Vagina (tissue), 2 donors: ENCODE measurements at regions not wholly inside any gene's neighbourhood (a gene's known extent, or its start where the extent isn't known, plus 50 kb on each side); places are given as distances from the start of the nearest gene placed in this dataset.

Experiments
- DNase-seq, 2 donors: peaks; one replicate each; pipeline ENCODE4 v3.0.0-alpha.2; 2017; ENCODE audit errors: extremely low spot score in 2 of 2
- H3K27ac ChIP-seq: fragments of 200-600 bp; sonication (generic); one replicate; pipeline ENCODE4 v1.5.1; 2019
- H3K27me3 ChIP-seq: fragments of 200-600 bp; sonication (generic); one replicate; pipeline ENCODE4 v1.5.1; 2019
- H3K36me3 ChIP-seq, 2 donors: fragments of 200-600 bp; sonication (generic); one replicate each; pipeline ENCODE4 v1.5.1; 2017 to 2019
- H3K4me1 ChIP-seq: fragments of 200-600 bp; sonication (generic); one replicate; pipeline ENCODE4 v1.5.1; 2019
- H3K4me3 ChIP-seq, 2 donors: fragments of 200-600 bp; sonication (generic); 1 replicate in 1 of 2; 2 replicates in 1 of 2; pipeline ENCODE4 v1.5.1; 2016 to 2019
- H3K9me3 ChIP-seq: fragments of 200-600 bp; sonication (generic); one replicate; pipeline ENCODE4 v1.5.1; 2019
- POLR2A ChIP-seq, 2 donors: fragments of 450-650 bp; IDR thresholded peaks; one replicate each; pipeline ENCODE4 v1.6.1; 2017; ENCODE audit warnings: antibody characterized with exemption in 2 of 2, mild to moderate bottlenecking in 2 of 2, moderate library complexity in 2 of 2
- POLR2AphosphoS5 ChIP-seq, 2 donors: sonication (generic); formaldehyde crosslinking; IDR thresholded peaks; one replicate each; pipeline ENCODE4 v1.9.0; 2017; ENCODE audit warnings: antibody characterized with exemption in 2 of 2, mild to moderate bottlenecking in 2 of 2, low read depth in 1 of 2; ENCODE audit not compliant: insufficient read depth in 1 of 2
- intact Hi-C: fragments of 100-400 bp; cut with DNase I; formaldehyde crosslinking; loops from one replicate; pipeline ENCODE4 v1.15.1; 2023
- TF ChIP-seq, protein P1 (sequence below), 3 experiments: fragments of 450-650 bp in 2 of 3; fragments of 200-600 bp in 1 of 3; sonication (generic) in 1 of 3; IDR thresholded peaks; one replicate each; pipeline ENCODE4 v1.5.1; 2017 to 2019; ENCODE audit warnings: antibody characterized with exemption in 3 of 3, mild to moderate bottlenecking in 2 of 3, moderate library complexity in 2 of 3

GRCh38 chr6:156316583-156317125 is 460.5 kb upstream of the ARID1B start:
- Histone ChIP-seq H3K36me3 (no peaks in the 10 kb centered on the region), H3K4me1 (no peaks in the 10 kb centered on the region), H3K4me3 (no peak overlapping the region), H3K27ac (no peak overlapping the region), H3K9me3 (no peaks in the 10 kb centered on the region), H3K27me3 (no peaks in the 10 kb centered on the region)
- TF ChIP-seq, protein P1, sequence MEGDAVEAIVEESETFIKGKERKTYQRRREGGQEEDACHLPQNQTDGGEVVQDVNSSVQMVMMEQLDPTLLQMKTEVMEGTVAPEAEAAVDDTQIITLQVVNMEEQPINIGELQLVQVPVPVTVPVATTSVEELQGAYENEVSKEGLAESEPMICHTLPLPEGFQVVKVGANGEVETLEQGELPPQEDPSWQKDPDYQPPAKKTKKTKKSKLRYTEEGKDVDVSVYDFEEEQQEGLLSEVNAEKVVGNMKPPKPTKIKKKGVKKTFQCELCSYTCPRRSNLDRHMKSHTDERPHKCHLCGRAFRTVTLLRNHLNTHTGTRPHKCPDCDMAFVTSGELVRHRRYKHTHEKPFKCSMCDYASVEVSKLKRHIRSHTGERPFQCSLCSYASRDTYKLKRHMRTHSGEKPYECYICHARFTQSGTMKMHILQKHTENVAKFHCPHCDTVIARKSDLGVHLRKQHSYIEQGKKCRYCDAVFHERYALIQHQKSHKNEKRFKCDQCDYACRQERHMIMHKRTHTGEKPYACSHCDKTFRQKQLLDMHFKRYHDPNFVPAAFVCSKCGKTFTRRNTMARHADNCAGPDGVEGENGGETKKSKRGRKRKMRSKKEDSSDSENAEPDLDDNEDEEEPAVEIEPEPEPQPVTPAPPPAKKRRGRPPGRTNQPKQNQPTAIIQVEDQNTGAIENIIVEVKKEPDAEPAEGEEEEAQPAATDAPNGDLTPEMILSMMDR (IDR thresholded peaks at IDR 0.05): no peak
- no peak for TF ChIP-seq POLR2AphosphoS5 (IDR thresholded peaks at IDR 0.05; ENCODE audit: insufficient read depth in 1 of 2, low read depth in 1 of 2)
- TF ChIP-seq POLR2A (IDR thresholded peaks at IDR 0.05): no peak
- intact Hi-C loops: no loop called here
- no peak for DNase-seq

DNA sequence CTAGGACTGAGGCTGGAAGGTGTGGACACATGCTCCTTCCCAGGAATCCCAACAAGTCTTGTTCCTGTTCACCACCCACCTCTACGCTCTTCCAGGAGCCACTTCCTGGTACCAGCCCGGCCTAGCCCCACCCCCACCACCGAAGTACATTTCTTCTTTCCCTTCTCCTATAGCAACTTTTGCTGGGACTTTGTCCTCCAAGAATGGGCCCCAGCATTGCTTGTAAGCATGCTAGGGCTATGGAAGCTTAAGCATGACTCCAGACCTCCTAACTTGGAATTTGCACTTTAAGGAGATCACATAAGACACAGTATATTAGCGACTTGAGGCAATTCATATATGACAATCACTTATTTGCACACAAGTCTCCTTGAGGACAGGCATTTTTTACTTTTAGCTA is 462.0 kb upstream of the ARID1B start:
- Histone ChIP-seq H3K4me1 (no peaks in the 10 kb centered on the region), H3K36me3 (no peaks in the 10 kb centered on the region), H3K4me3 (no peak overlapping the region), H3K27ac (no peak overlapping the region), H3K9me3 (no peaks in the 10 kb centered on the region), H3K27me3 (no peaks in the 10 kb centered on the region)
- intact Hi-C loops: loop anchor here (2.0 kb wide), 1 partner anchor 32 kb away; no protein-coding TSS in a partner anchor
- DNase-seq: no peak
- no peak for TF ChIP-seq POLR2A (IDR thresholded peaks at IDR 0.05)
- TF ChIP-seq, protein P1 (IDR thresholded peaks at IDR 0.05): no peak
- TF ChIP-seq POLR2AphosphoS5 (IDR thresholded peaks at IDR 0.05; ENCODE audit: insufficient read depth in 1 of 2, low read depth in 1 of 2): no peak

- no peak for DNase-seq
- TF ChIP-seq, protein P1 (IDR thresholded peaks at IDR 0.05): no peak
- TF ChIP-seq POLR2A (IDR thresholded peaks at IDR 0.05) (no peak), POLR2AphosphoS5 (IDR thresholded peaks at IDR 0.05; ENCODE audit: insufficient read depth in 1 of 2, low read depth in 1 of 2) (no peak)
- Histone ChIP-seq H3K36me3 (no peaks in the 10 kb centered on the region), H3K27me3 (no peaks in the 10 kb centered on the region), H3K27ac (no peak overlapping the region), H3K4me3 (no peak overlapping the region), H3K9me3 (no peaks in the 10 kb centered on the region), H3K4me1 (no peaks in the 10 kb centered on the region)
- intact Hi-C loops: no loop called here
Measured at GRCh38 chr6:156313037-156313436, 464.1 kb upstream of the ARID1B start.

- no peak for DNase-seq
- no peaks in the 10 kb centered on the region for H3K9me3 ChIP-seq
- H3K4me3 ChIP-seq: no peak overlapping the region
- no peaks in the 10 kb centered on the region for H3K4me1 ChIP-seq
- H3K36me3 ChIP-seq: no peaks in the 10 kb centered on the region
- intact Hi-C loops: loop anchor here (2.0 kb wide), 1 partner anchor 30 kb away; no protein-coding TSS in a partner anchor
- H3K27me3 ChIP-seq: no peaks in the 10 kb centered on the region
- TF ChIP-seq POLR2AphosphoS5 (IDR thresholded peaks at IDR 0.05; ENCODE audit: insufficient read depth in 1 of 2, low read depth in 1 of 2) (no peak), POLR2A (IDR thresholded peaks at IDR 0.05) (no peak)
- TF ChIP-seq, protein P1 (IDR thresholded peaks at IDR 0.05): no peak
- H3K27ac ChIP-seq: no peak overlapping the region
Measured at GRCh38 chr6:156311291-156311690, 465.9 kb upstream of the ARID1B start.

GRCh38 chr6:156310701-156311100 is 466.5 kb upstream of the ARID1B start:
- Histone ChIP-seq H3K9me3 (no peaks in the 10 kb centered on the region), H3K27me3 (no peaks in the 10 kb centered on the region), H3K36me3 (no peaks in the 10 kb centered on the region), H3K4me3 (no peak overlapping the region), H3K27ac (no peak overlapping the region), H3K4me1 (no peaks in the 10 kb centered on the region)
- intact Hi-C loops: loop anchor here (2.0 kb wide), 1 partner anchor 30 kb away; no protein-coding TSS in a partner anchor
- DNase-seq: no peak
- no peak for TF ChIP-seq POLR2A (IDR thresholded peaks at IDR 0.05)
- TF ChIP-seq, protein P1 (IDR thresholded peaks at IDR 0.05): no peak
- no peak for TF ChIP-seq POLR2AphosphoS5 (IDR thresholded peaks at IDR 0.05; ENCODE audit: insufficient read depth in 1 of 2, low read depth in 1 of 2)
